ENCODE measurements at regions not wholly inside any gene's neighbourhood (a gene's known extent, or its start where the extent isn't known, plus 50 kb on each side); places are given as distances from the start of the nearest gene placed in this dataset.
"Not testable (repeated sequence)": the region's sequence is repeated elsewhere in the genome, so short reads cannot be mapped to it uniquely, and the experiment has no call there.

DNA sequence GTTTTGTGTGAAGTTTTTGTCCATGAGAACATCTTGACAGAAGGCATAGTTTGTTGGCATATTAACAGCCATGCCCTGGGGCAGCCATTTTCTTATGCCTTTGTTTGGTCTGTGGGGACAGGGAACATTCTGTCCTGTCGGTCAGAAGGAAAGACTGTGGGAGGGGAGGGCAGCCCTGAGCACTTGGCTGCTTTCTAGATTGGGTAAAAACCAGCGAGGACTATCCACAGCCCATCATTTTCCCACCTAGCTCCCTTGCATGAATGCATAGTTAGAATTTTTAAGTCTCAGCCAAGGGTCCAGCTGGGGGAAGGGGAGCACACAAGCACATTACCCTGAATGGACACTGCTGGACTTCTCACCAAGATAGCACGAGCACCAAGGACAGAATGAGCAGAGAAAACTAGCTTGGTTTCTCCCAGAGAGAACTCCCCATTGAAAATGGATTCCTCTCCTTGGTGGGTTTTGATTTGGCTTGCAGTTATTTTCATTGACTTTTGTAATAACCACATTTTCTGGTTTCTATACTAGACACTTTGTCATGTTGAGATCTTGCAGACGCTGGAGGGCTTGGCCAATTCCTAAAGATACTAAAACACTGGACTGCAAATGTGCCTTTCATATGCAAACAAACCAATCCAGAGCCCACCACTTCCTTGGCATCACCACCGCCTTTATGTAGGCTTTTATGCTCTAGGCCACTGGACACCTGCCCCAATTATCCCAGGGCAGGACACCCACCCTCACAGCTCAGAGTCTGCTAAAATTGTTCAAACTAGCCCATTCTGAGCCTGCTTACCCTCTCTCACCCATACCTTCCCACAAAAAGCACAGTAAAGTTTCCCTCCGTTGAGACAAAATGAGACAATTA is 129.9 kb downstream of the BOD1 start:
- TF ChIP-seq, protein P1, sequence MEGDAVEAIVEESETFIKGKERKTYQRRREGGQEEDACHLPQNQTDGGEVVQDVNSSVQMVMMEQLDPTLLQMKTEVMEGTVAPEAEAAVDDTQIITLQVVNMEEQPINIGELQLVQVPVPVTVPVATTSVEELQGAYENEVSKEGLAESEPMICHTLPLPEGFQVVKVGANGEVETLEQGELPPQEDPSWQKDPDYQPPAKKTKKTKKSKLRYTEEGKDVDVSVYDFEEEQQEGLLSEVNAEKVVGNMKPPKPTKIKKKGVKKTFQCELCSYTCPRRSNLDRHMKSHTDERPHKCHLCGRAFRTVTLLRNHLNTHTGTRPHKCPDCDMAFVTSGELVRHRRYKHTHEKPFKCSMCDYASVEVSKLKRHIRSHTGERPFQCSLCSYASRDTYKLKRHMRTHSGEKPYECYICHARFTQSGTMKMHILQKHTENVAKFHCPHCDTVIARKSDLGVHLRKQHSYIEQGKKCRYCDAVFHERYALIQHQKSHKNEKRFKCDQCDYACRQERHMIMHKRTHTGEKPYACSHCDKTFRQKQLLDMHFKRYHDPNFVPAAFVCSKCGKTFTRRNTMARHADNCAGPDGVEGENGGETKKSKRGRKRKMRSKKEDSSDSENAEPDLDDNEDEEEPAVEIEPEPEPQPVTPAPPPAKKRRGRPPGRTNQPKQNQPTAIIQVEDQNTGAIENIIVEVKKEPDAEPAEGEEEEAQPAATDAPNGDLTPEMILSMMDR (IDR thresholded peaks at IDR 0.05): no peak
- DNase-seq (ENCODE audit: low spot score): peak; percentile 38
- Histone ChIP-seq H3K4me1 (no peaks in the 10 kb centered on the region), H3K4me3 (no peak overlapping the region), H3K36me3 (no peaks in the 10 kb centered on the region), H3K9me3 (no peaks in the 10 kb centered on the region), H3K27me3 (no peaks in the 10 kb centered on the region), H3K27ac (no peak overlapping the region)

GRCh38 chr5:173484569-173484968 is 131.9 kb downstream of the BOD1 start:
- Histone ChIP-seq H3K27me3 (no peaks in the 10 kb centered on the region), H3K27ac (no peak overlapping the region), H3K4me1 (no peaks in the 10 kb centered on the region), H3K4me3 (no peak overlapping the region), H3K9me3 (no peaks in the 10 kb centered on the region), H3K36me3 (no peaks in the 10 kb centered on the region)
- TF ChIP-seq, protein P1 (IDR thresholded peaks at IDR 0.05): peak in 1 of 2 donors; percentile 43
- no peak for DNase-seq (ENCODE audit: low spot score)

DNA sequence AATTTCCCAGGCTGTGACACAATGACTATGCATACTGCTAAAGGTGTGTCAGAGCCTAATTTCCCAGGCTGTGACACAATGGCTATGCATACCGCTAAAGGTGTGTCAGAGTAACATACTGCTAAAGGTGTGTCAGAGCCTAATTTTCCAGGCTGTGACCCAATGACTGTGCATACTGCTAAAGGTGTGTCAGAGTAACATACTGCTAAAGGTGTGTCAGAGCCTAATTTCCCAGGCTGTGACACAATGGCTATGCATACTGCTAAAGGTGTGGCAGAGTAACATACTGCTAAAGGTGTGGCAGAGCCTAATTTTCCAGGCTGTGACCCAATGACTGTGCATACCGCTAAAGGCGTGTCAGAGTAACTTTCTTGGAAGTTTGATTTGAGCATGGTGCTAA is 132.9 kb downstream of the BOD1 start:
- DNase-seq (ENCODE audit: low spot score); H3K4me1 ChIP-seq; H3K27me3 ChIP-seq; H3K9me3 ChIP-seq; H3K27ac ChIP-seq; H3K36me3 ChIP-seq; H3K4me3 ChIP-seq: not testable (repeated sequence)

DNA sequence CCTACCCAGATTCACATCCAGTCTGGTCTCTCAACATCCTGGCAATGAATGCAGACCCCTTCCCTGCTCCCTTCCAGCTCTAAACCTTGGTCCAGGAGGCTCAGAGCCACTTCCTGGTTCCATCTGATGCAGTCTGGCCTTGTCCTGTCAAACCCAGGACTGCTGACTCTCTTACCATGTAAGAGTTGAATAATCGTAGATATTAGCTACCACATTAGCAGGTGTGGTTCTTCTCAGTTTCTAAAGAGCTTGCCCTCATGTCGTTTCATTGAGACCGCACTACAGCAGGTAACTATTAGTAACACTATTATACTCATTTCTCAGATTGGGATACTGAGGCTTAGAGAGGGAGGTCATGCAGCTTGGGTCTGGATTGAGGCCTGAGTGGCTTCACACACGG is 133.3 kb downstream of the BOD1 start:
- Histone ChIP-seq H3K4me3 (no peak overlapping the region), H3K36me3 (no peaks in the 10 kb centered on the region), H3K9me3 (no peaks in the 10 kb centered on the region), H3K4me1 (peaks cover 0 to 2% of the 10 kb centered on the region in 2 donors), H3K27ac (no peak overlapping the region), H3K27me3 (no peaks in the 10 kb centered on the region)
- TF ChIP-seq, protein P1 (IDR thresholded peaks at IDR 0.05): no peak
- no peak for DNase-seq (ENCODE audit: low spot score)

- Histone ChIP-seq H3K4me3 (no peak overlapping the region), H3K9me3 (no peaks in the 10 kb centered on the region), H3K4me1 (peaks cover 0 to 15% of the 10 kb centered on the region in 2 donors), H3K27ac (no peak overlapping the region), H3K36me3 (no peaks in the 10 kb centered on the region), H3K27me3 (no peaks in the 10 kb centered on the region)
- no peak for DNase-seq (ENCODE audit: low spot score)
- TF ChIP-seq, protein P1 (IDR thresholded peaks at IDR 0.05): no peak
These were observed 134.6 kb downstream of the BOD1 start for GRCh38 chr5:173481821-173482220.

DNA sequence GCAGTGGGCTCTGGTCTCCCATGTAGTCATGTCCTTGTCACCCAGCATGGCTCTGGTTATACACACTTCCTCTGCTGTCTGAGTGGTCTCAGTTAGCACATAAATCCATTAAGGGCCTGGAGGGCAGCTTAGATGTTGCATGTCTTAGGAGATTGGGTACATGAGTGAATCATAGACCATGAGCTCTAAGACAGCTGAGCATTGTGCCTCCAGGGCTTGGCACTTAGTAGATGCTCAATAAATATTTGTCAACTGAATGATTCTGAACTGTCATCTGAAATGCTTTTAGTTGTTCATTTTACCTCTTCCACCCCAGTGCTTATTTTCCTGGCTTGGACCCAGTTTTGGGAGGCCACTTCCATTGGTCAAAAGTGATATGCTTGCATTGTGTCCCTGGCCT is 135.6 kb downstream of the BOD1 start:
- H3K27me3 ChIP-seq: no peaks in the 10 kb centered on the region
- H3K9me3 ChIP-seq: no peaks in the 10 kb centered on the region
- H3K27ac ChIP-seq: no peak overlapping the region
- DNase-seq (ENCODE audit: low spot score): no peak
- peaks cover 0 to 15% of the 10 kb centered on the region in 2 donors for H3K4me1 ChIP-seq
- H3K4me3 ChIP-seq: no peak overlapping the region
- no peaks in the 10 kb centered on the region for H3K36me3 ChIP-seq
- TF ChIP-seq, protein P1 (IDR thresholded peaks at IDR 0.05): no peak
